ENCODE measurements at regions not wholly inside any gene's neighbourhood (a gene's known extent, or its start where the extent isn't known, plus 50 kb on each side); places are given as distances from the start of the nearest gene placed in this dataset.
A peak's percentile ranks its signal among the peaks of the same experiment; 100 is the strongest.
"Not testable (repeated sequence)": the region's sequence is repeated elsewhere in the genome, so short reads cannot be mapped to it uniquely, and the experiment has no call there.

DNA sequence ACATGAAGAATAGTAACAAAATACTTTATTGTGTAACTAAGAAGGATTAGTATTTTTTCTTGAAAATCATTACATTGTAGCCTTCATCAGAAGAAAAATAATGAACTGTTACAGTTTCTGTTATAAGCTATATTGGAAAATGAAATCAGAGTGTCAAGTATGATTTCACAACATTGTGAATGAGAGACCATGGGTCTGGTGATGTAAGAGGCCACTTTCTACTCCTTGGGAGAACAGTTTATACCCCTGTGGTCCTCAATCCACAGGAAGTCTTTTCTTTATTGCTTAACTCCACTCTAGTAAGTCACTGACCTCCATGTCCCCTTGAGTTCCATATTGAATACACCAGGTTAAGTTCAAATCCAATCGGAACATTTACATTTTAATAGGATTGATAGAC lies 218.7 kb upstream of the FERMT1 start:
- intact Hi-C loops (cut with DNase I; ENCODE audit: low total_unique reads): no loop called here
- Histone ChIP-seq H3K27ac (no peak overlapping the region), H3K27me3 (no peaks in the 10 kb centered on the region), H3K9me3 (no peaks in the 10 kb centered on the region), H3K4me1 (no peaks in the 10 kb centered on the region), H3K4me3 (no peak overlapping the region), H3K36me3 (no peaks in the 10 kb centered on the region)
- TF ChIP-seq, protein P1, sequence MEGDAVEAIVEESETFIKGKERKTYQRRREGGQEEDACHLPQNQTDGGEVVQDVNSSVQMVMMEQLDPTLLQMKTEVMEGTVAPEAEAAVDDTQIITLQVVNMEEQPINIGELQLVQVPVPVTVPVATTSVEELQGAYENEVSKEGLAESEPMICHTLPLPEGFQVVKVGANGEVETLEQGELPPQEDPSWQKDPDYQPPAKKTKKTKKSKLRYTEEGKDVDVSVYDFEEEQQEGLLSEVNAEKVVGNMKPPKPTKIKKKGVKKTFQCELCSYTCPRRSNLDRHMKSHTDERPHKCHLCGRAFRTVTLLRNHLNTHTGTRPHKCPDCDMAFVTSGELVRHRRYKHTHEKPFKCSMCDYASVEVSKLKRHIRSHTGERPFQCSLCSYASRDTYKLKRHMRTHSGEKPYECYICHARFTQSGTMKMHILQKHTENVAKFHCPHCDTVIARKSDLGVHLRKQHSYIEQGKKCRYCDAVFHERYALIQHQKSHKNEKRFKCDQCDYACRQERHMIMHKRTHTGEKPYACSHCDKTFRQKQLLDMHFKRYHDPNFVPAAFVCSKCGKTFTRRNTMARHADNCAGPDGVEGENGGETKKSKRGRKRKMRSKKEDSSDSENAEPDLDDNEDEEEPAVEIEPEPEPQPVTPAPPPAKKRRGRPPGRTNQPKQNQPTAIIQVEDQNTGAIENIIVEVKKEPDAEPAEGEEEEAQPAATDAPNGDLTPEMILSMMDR (IDR thresholded peaks at IDR 0.05): no peak
- no peak for TF ChIP-seq POLR2AphosphoS5 (IDR thresholded peaks at IDR 0.05)
- TF ChIP-seq POLR2A (IDR thresholded peaks at IDR 0.05): no peak
- TF ChIP-seq EP300 (IDR thresholded peaks at IDR 0.05): no peak
- DNase-seq: no peak
- WGBS, 5 donors: 91 to 96% (median 94%) methylated on average over 1 of the region's 1 CpG

DNA sequence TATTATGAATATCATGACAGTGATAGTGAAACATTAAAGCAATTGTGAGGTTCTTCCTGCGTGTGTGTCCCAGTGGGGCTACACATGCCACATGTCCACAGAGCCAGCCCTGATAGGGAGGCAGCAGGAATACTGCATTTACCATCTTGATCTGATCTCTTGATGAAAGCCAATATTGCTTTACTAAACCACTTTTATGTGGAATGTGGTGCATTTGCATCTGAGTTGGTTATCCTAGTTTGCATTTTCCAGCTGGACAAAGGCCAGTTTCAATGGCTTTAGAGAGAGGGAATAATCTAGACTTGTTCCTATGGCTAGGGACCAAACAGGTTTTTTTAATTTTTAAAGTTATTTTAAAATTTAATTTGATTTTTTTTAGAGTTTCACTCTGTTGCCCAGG lies 216.3 kb upstream of the FERMT1 start:
- Histone ChIP-seq H3K36me3 (no peaks in the 10 kb centered on the region), H3K27ac (no peak overlapping the region), H3K4me3 (no peak overlapping the region), H3K4me1 (no peaks in the 10 kb centered on the region), H3K9me3 (no peaks in the 10 kb centered on the region), H3K27me3 (no peaks in the 10 kb centered on the region)
- TF ChIP-seq, protein P1 (IDR thresholded peaks at IDR 0.05): no peak
- TF ChIP-seq EP300 (IDR thresholded peaks at IDR 0.05): no peak
- no peak for TF ChIP-seq POLR2AphosphoS5 (IDR thresholded peaks at IDR 0.05)
- no peak for TF ChIP-seq POLR2A (IDR thresholded peaks at IDR 0.05)
- DNase-seq: no peak
- intact Hi-C loops (cut with DNase I; ENCODE audit: low total_unique reads): no loop called here
- WGBS, 5 donors: 86 to 100% (median 89%) methylated on average over 1 of the region's 1 CpG

DNA sequence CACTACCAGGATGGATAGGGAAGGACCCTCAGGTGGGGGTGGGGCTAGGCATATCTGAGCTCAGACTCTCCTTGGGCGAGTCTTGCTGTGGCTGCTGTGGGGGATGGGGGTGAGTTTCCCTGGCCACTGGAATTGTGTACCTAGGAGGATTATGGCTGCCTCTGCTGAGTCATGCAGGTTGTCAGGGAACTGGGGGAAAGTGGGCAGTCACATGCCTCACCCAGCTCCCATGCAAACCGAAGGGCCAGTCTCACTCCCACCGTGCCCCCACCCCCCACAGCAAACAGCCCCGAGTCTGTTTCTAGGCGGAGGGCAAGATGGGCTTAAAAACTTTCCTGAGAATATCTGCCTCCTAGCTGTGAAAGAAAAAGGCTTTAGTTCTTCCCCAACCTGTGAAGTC lies 210.3 kb upstream of the FERMT1 start:
- no peaks in the 10 kb centered on the region for H3K36me3 ChIP-seq
- TF ChIP-seq POLR2A (IDR thresholded peaks at IDR 0.05) (no peak), POLR2AphosphoS5 (IDR thresholded peaks at IDR 0.05) (no peak), EP300 (IDR thresholded peaks at IDR 0.05) (no peak)
- TF ChIP-seq, protein P1 (IDR thresholded peaks at IDR 0.05): no peak
- H3K27me3 ChIP-seq: no peaks in the 10 kb centered on the region
- 43 to 70% (median 66%) methylated on average over 4 to 5 of the region's 5 CpGs for WGBS, 5 donors
- no peak overlapping the region for H3K27ac ChIP-seq
- peak in 1 of 2 donors; percentile 6 for DNase-seq
- no peaks in the 10 kb centered on the region for H3K4me1 ChIP-seq
- H3K9me3 ChIP-seq: peaks cover 0 to 4% (median 0%) of the 10 kb centered on the region in 4 donors
- no peak overlapping the region for H3K4me3 ChIP-seq
- intact Hi-C loops (cut with DNase I; ENCODE audit: low total_unique reads): no loop called here

DNA sequence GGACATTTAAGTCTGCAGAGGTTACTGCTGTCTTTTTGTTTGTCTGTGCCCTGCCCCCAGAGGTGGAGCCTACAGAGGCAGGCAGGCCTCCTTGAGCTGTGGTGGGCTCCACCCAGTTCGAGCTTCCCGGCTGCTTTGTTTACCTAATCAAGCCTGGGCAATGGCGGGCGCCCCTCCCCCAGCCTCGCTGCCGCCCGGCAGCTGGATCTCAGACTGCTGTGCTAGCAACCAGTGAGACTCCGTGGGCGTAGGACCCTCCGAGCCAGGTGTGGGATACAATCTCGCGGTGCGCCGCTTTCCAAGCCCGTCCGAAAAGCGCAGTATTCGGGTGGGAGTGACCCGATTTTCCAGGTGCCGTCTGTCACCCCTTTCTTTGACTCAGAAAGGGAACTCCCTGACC lies 198.4 kb upstream of the FERMT1 start:
- H3K4me1 ChIP-seq; H3K36me3 ChIP-seq; H3K4me3 ChIP-seq; H3K27me3 ChIP-seq; H3K27ac ChIP-seq; intact Hi-C loops (cut with DNase I; ENCODE audit: low total_unique reads); DNase-seq: not testable (repeated sequence)
- peaks cover 0 to 16% (median 6%) of the 10 kb centered on the region in 4 donors for H3K9me3 ChIP-seq
- WGBS, 5 donors: 34 to 92% (median 67%) methylated on average over 6 to 19 of the region's 20 CpGs

DNA sequence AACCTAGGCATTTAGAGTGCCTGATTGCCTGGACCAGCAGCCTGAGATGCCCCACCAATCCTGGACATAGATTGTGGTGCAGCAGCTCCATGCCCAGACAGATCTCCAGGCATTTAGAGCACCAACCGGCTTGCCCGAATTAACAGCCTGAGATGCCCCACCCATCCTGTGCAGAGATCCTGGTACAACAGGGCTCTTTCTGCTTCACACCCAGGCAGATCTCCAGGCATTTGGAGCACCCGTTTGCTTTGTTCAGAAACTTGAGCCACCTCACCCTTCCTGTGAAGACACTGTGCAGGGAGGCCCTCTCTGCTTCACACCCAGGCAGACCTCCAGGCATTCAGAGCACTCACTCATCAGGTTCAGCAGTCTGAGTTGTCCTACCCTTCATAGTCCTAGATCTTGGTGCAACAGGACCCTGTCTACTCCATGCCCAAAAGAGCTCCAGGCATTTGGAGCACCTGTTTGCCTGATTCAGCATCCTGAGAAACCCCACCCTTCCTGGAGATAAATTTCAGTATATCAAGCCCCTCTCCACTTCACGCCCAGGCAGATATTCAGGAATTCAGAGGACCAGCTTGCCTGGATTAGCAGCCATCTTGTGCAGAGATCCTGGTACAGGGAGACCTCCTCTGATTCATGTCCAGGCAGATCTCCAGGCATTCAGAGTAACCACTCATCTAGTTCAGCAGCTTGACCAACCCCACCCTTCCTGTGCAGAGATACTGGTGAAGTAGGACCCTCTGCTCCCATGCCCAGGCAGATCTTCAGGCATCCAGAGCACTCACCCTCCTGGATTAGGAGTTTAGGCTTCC lies 189.2 kb upstream of the FERMT1 start:
- no peak overlapping the region for H3K27ac ChIP-seq
- no peaks in the 10 kb centered on the region for H3K27me3 ChIP-seq
- TF ChIP-seq EP300 (IDR thresholded peaks at IDR 0.05): no peak
- TF ChIP-seq, protein P1 (IDR thresholded peaks at IDR 0.05): no peak
- no peak for TF ChIP-seq POLR2AphosphoS5 (IDR thresholded peaks at IDR 0.05)
- TF ChIP-seq POLR2A (IDR thresholded peaks at IDR 0.05): no peak
- no peaks in the 10 kb centered on the region for H3K36me3 ChIP-seq
- no peak for DNase-seq
- intact Hi-C loops (cut with DNase I; ENCODE audit: low total_unique reads): no loop called here
- H3K4me1 ChIP-seq: no peaks in the 10 kb centered on the region
- H3K4me3 ChIP-seq: no peak overlapping the region
- peaks cover 0 to 34% (median 18%) of the 10 kb centered on the region in 4 donors for H3K9me3 ChIP-seq
- 69 to 85% (median 83%) methylated on average over 4 of the region's 4 CpGs for WGBS, 5 donors
